ENCODE measurements at regions not wholly inside any gene's neighbourhood (a gene's known extent, or its start where the extent isn't known, plus 50 kb on each side); places are given as distances from the start of the nearest gene placed in this dataset.

GRCh38 chr9:103904242-103904641 is 189.9 kb upstream of the SMC2 start:
- ChIA-PET POLR2A (no interaction called here), CTCF (no interaction called here)
- Mint-ChIP-seq H3K27me3 (ENCODE audit: insufficient read depth, unreplicated experiment) (no peaks in the 10 kb centered on the region), H3K4me3 (ENCODE audit: unreplicated experiment) (no peak overlapping the region), H3K4me1 (ENCODE audit: low read depth, unreplicated experiment) (no peaks in the 10 kb centered on the region), H3K36me3 (ENCODE audit: insufficient read depth, unreplicated experiment) (no peaks in the 10 kb centered on the region), H3K9me3 (ENCODE audit: unreplicated experiment) (no peaks in the 10 kb centered on the region), H3K27ac (ENCODE audit: unreplicated experiment) (no peak overlapping the region)
- Histone ChIP-seq H3K36me3 (ENCODE audit: control insufficient read depth, insufficient read depth, low read length) (no peaks in the 10 kb centered on the region), H3K4me3 (ENCODE audit: low read depth, low read length) (no peak overlapping the region), H3K4me1 (no peaks in the 10 kb centered on the region), H3K9me3 (no peaks in the 10 kb centered on the region), H3K27me3 (replicated peaks; ENCODE audit: control insufficient read depth, insufficient read depth, low read length) (no peaks in the 10 kb centered on the region)
- intact Hi-C loops (cut with micrococcal nuclease; ENCODE audit: unreplicated experiment), result no loop called here
- no peak for TF ChIP-seq CTCF (IDR thresholded peaks at IDR 0.05; ENCODE audit: insufficient read depth in 1 of 2, low read depth in 1 of 2, low read length in 1 of 2, severe bottlenecking in 1 of 2, unreplicated experiment in 1 of 2)
- DNase-seq, result no peak
- BruUV-seq (replicated peaks), result no TSS peak

GRCh38 chr9:103913899-103914298 is 180.2 kb upstream of the SMC2 start:
- Histone ChIP-seq H3K9me3 (no peaks in the 10 kb centered on the region), H3K27me3 (replicated peaks; ENCODE audit: control insufficient read depth, insufficient read depth, low read length) (no peaks in the 10 kb centered on the region), H3K4me1 (no peaks in the 10 kb centered on the region), H3K36me3 (ENCODE audit: control insufficient read depth, insufficient read depth, low read length) (no peaks in the 10 kb centered on the region), H3K4me3 (ENCODE audit: low read depth, low read length) (no peak overlapping the region)
- intact Hi-C loops (cut with micrococcal nuclease; ENCODE audit: unreplicated experiment), result no loop called here
- no peaks in the 10 kb centered on the region for H3K36me3 Mint-ChIP-seq (ENCODE audit: insufficient read depth, unreplicated experiment)
- no peak for DNase-seq
- no peaks in the 10 kb centered on the region for H3K27me3 Mint-ChIP-seq (ENCODE audit: insufficient read depth, unreplicated experiment)
- TF ChIP-seq CTCF (IDR thresholded peaks at IDR 0.05; ENCODE audit: insufficient read depth in 1 of 2, low read depth in 1 of 2, low read length in 1 of 2, severe bottlenecking in 1 of 2, unreplicated experiment in 1 of 2), result no peak
- no peak overlapping the region for H3K27ac Mint-ChIP-seq (ENCODE audit: unreplicated experiment)
- H3K4me3 Mint-ChIP-seq (ENCODE audit: unreplicated experiment), result no peak overlapping the region
- CTCF ChIA-PET, result no interaction called here
- no peaks in the 10 kb centered on the region for H3K9me3 Mint-ChIP-seq (ENCODE audit: unreplicated experiment)
- POLR2A ChIA-PET, result no interaction called here
- H3K4me1 Mint-ChIP-seq (ENCODE audit: low read depth, unreplicated experiment), result no peaks in the 10 kb centered on the region
- no TSS peak for BruUV-seq (replicated peaks)

GRCh38 chr9:103919605-103920209 is 174.4 kb upstream of the SMC2 start:
- no peaks in the 10 kb centered on the region for H3K36me3 Mint-ChIP-seq (ENCODE audit: insufficient read depth, unreplicated experiment)
- no peaks in the 10 kb centered on the region for H3K27me3 Mint-ChIP-seq (ENCODE audit: insufficient read depth, unreplicated experiment)
- no peaks in the 10 kb centered on the region for H3K9me3 Mint-ChIP-seq (ENCODE audit: unreplicated experiment)
- POLR2A ChIA-PET, result no interaction called here
- Histone ChIP-seq H3K4me1 (no peaks in the 10 kb centered on the region), H3K27me3 (replicated peaks; ENCODE audit: control insufficient read depth, insufficient read depth, low read length) (no peaks in the 10 kb centered on the region), H3K9me3 (no peaks in the 10 kb centered on the region), H3K36me3 (ENCODE audit: control insufficient read depth, insufficient read depth, low read length) (no peaks in the 10 kb centered on the region), H3K4me3 (ENCODE audit: low read depth, low read length) (no peak overlapping the region)
- H3K4me3 Mint-ChIP-seq (ENCODE audit: unreplicated experiment), result no peak overlapping the region
- no peak overlapping the region for H3K27ac Mint-ChIP-seq (ENCODE audit: unreplicated experiment)
- H3K4me1 Mint-ChIP-seq (ENCODE audit: low read depth, unreplicated experiment), result no peaks in the 10 kb centered on the region
- no peak for DNase-seq
- intact Hi-C loops (cut with micrococcal nuclease; ENCODE audit: unreplicated experiment), result no loop called here
- no peak for TF ChIP-seq CTCF (IDR thresholded peaks at IDR 0.05; ENCODE audit: insufficient read depth in 1 of 2, low read depth in 1 of 2, low read length in 1 of 2, severe bottlenecking in 1 of 2, unreplicated experiment in 1 of 2)
- BruUV-seq (replicated peaks), result no TSS peak
- CTCF ChIA-PET, result no interaction called here

Measured in Caco-2 (cell line).